ENCODE measurements at regions not wholly inside any gene's neighbourhood (a gene's known extent, or its start where the extent isn't known, plus 50 kb on each side); places are given as distances from the start of the nearest gene placed in this dataset.
A peak's percentile ranks its signal among the peaks of the same experiment; 100 is the strongest.

- Histone ChIP-seq H3K27ac (ENCODE audit: low read depth) (no peak overlapping the region), H3K4me3 (no peak overlapping the region), H3K79me2 (replicated peaks; ENCODE audit: insufficient read depth) (no peaks in the 10 kb centered on the region), H3F3A (replicated peaks; ENCODE audit: low read depth) (no peaks in the 10 kb centered on the region), H2AFZ (no peak overlapping the region), H3K9me2 (ENCODE audit: insufficient read depth) (no peaks in the 10 kb centered on the region), H3K36me3 (ENCODE audit: insufficient read depth) (no peaks in the 10 kb centered on the region), H3K4me1 (ENCODE audit: insufficient read depth) (no peaks in the 10 kb centered on the region), H3K27me3 (ENCODE audit: insufficient read depth) (no peaks in the 10 kb centered on the region), H3K4me2 (no peak overlapping the region), H4K20me1 (replicated peaks; ENCODE audit: insufficient read depth) (no peaks in the 10 kb centered on the region; the same call in 1 of the 2 replicates)
- H3K27ac Mint-ChIP-seq: no peak overlapping the region
- H3K9me3 Mint-ChIP-seq: no peaks in the 10 kb centered on the region; the same call in 2 of the 3 replicates
- H3K27me3 Mint-ChIP-seq (ENCODE audit: insufficient read depth, low read depth, poor library complexity): peaks cover 2% of the 10 kb centered on the region
- H3K36me3 Mint-ChIP-seq (ENCODE audit: low read depth): no peaks in the 10 kb centered on the region
- H3K4me1 Mint-ChIP-seq: peaks cover 2% of the 10 kb centered on the region; the same call in 2 of the 3 replicates
- DNase-seq (ENCODE audit: low spot score): no peak
- TF ChIP-seq REST (IDR thresholded peaks at IDR 0.05; ENCODE audit: unreplicated experiment) (no peak), ETS1 (IDR thresholded peaks at IDR 0.05) (no peak), EZH2phosphoT487 (IDR thresholded peaks at IDR 0.05; ENCODE audit: unreplicated experiment) (no peak), POLR2AphosphoS5 (IDR thresholded peaks at IDR 0.05; ENCODE audit: low read depth) (no peak), CREB1 (CRISPR knock-in tag; IDR thresholded peaks at IDR 0.05; ENCODE audit: low read depth) (no peak)
- ATAC-seq: no peak
- H3K4me3 Mint-ChIP-seq: no peak overlapping the region
Measured at GRCh38 chr10:113453351-113453750, 99.5 kb upstream of the HABP2 start.

GRCh38 chr10:113454341-113455061 is 98.4 kb upstream of the HABP2 start:
- ATAC-seq: peak; percentile 98
- no peak overlapping the region for H3K4me2 ChIP-seq
- H3K36me3 Mint-ChIP-seq (ENCODE audit: low read depth): no peaks in the 10 kb centered on the region

More at GRCh38 chr10:113454341-113455061, 98.4 kb upstream of the HABP2 start:
- H3F3A ChIP-seq (replicated peaks; ENCODE audit: low read depth): no peaks in the 10 kb centered on the region
- peak; percentile 89 for DNase-seq (ENCODE audit: low spot score)
- H3K36me3 ChIP-seq (ENCODE audit: insufficient read depth): no peaks in the 10 kb centered on the region
- Mint-ChIP-seq H3K4me3 (no peak overlapping the region), H3K4me1 (peaks cover 2% of the 10 kb centered on the region; the same call in 2 of the 3 replicates), H3K27ac (no peak overlapping the region), H3K27me3 (ENCODE audit: insufficient read depth, low read depth, poor library complexity) (peaks cover 3% of the 10 kb centered on the region), H3K9me3 (no peaks in the 10 kb centered on the region; the same call in 2 of the 3 replicates)
- H3K4me1 ChIP-seq (ENCODE audit: insufficient read depth): no peaks in the 10 kb centered on the region
- peak overlapping the region; percentile 92 for H2AFZ ChIP-seq
- H3K27ac ChIP-seq (ENCODE audit: low read depth): no peak overlapping the region
- TF ChIP-seq STAT1 (IDR thresholded peaks at IDR 0.05; ENCODE audit: unreplicated experiment) (no peak), CTCF (conservative IDR thresholded peaks at IDR 0.05; ENCODE audit: low read depth in 2 of 2) (peak; percentile 85 to 89)
- H3K79me2 ChIP-seq (replicated peaks; ENCODE audit: insufficient read depth): no peaks in the 10 kb centered on the region
- H3K4me3 ChIP-seq: no peak overlapping the region
- no peaks in the 10 kb centered on the region for H3K27me3 ChIP-seq (ENCODE audit: insufficient read depth)
- no peaks in the 10 kb centered on the region for H3K9me2 ChIP-seq (ENCODE audit: insufficient read depth)
- no peaks in the 10 kb centered on the region; the same call in 1 of the 2 replicates for H4K20me1 ChIP-seq (replicated peaks; ENCODE audit: insufficient read depth)
